Gastroesophageal sphincter (tissue), 4 donors: ENCODE measurements at regions not wholly inside any gene's neighbourhood (a gene's known extent, or its start where the extent isn't known, plus 50 kb on each side); places are given as distances from the start of the nearest gene placed in this dataset.

Experiments
- ATAC-seq: fragments of 150-250 bp; one replicate; pipeline ENCODE4 v1.9.1; 2016; ENCODE audit warnings: mild to moderate bottlenecking, moderate library complexity
- H3K27ac ChIP-seq, 4 donors: fragments of 200-600 bp; sonication (generic) in 3 of 4; 1 replicate in 3 of 4; 2 replicates in 1 of 4; pipeline ENCODE4 v1.5.1; 2016 to 2019
- H3K27me3 ChIP-seq: fragments of 200-600 bp; sonication (generic); one replicate; pipeline ENCODE4 v1.5.1; 2019
- H3K36me3 ChIP-seq, 2 donors: fragments of 200-600 bp; sonication (generic); one replicate each; pipeline ENCODE4 v1.5.1; 2019; ENCODE audit warnings: control low read depth in 1 of 2
- H3K4me1 ChIP-seq, 3 donors: fragments of 200-600 bp; sonication (generic); 1 replicate in 2 of 3; 2 replicates in 1 of 3; pipeline ENCODE4 v1.5.1; 2016 to 2019; ENCODE audit warnings: control low read depth in 2 of 3
- H3K4me3 ChIP-seq, 2 donors: fragments of 200-600 bp; sonication (generic); one replicate each; pipeline ENCODE4 v1.5.1; 2019; ENCODE audit warnings: mild to moderate bottlenecking in 1 of 2, moderate library complexity in 1 of 2
- H3K9me3 ChIP-seq, 3 donors: fragments of 200-600 bp; sonication (generic); one replicate each; pipeline ENCODE4 v1.5.1; 2017 to 2019; ENCODE audit warnings: control low read depth in 2 of 3
- CTCF ChIP-seq, 4 experiments: fragments of 200-600 bp in 2 of 4; fragments of 450-650 bp in 2 of 4; sonication (generic) in 1 of 4; IDR thresholded peaks; one replicate each; pipeline ENCODE4 v1.5.1; 2017 to 2019; ENCODE audit warnings: antibody characterized with exemption in 4 of 4, mild to moderate bottlenecking in 2 of 4, moderate library complexity in 2 of 4
- EP300 ChIP-seq: sonication (generic); formaldehyde crosslinking; IDR thresholded peaks from one replicate; pipeline ENCODE4 v1.6.1; 2017; ENCODE audit warnings: antibody characterized with exemption, mild to moderate bottlenecking
- POLR2A ChIP-seq, 2 donors: fragments of 450-650 bp; IDR thresholded peaks; one replicate each; pipeline ENCODE4 v1.6.1; 2017; ENCODE audit warnings: antibody characterized with exemption in 2 of 2, mild to moderate bottlenecking in 2 of 2, moderate library complexity in 1 of 2
- POLR2AphosphoS5 ChIP-seq: sonication (generic); formaldehyde crosslinking; IDR thresholded peaks from one replicate; pipeline ENCODE4 v1.6.1; 2017; ENCODE audit warnings: antibody characterized with exemption
- WGBS, 2 donors: methylation state at CpG; one replicate each; pipeline ENCODE4 v1.1.5; 2018; ENCODE audit warnings: low coverage in 1 of 2; 5-methylcytosine and 5-hydroxymethylcytosine counted together

GRCh38 chr18:42619771-42620170 is 495.7 kb downstream of the RIT2 start:
- TF ChIP-seq EP300 (no peak), POLR2A (IDR thresholded peaks at IDR 0.05) (no peak), CTCF (IDR thresholded peaks at IDR 0.05) (no peak), POLR2AphosphoS5 (no peak)
- no peaks in the 10 kb centered on the region for H3K9me3 ChIP-seq
- H3K4me1 ChIP-seq, result no peaks in the 10 kb centered on the region
- no peak for ATAC-seq
- H3K36me3 ChIP-seq, result no peaks in the 10 kb centered on the region
- no peaks in the 10 kb centered on the region for H3K27me3 ChIP-seq
- H3K4me3 ChIP-seq, result no peak overlapping the region
- WGBS, 2 donors, result 75 to 86% methylated on average over 1 of the region's 1 CpG
- no peak overlapping the region for H3K27ac ChIP-seq

- H3K27ac ChIP-seq, result no peak overlapping the region
- ATAC-seq, result no peak
- H3K27me3 ChIP-seq, result no peaks in the 10 kb centered on the region
- H3K9me3 ChIP-seq, result no peaks in the 10 kb centered on the region
- TF ChIP-seq CTCF (IDR thresholded peaks at IDR 0.05), result no peak
- TF ChIP-seq POLR2AphosphoS5, result no peak
- no peak for TF ChIP-seq EP300
- TF ChIP-seq POLR2A (IDR thresholded peaks at IDR 0.05), result no peak
- no peaks in the 10 kb centered on the region for H3K4me1 ChIP-seq
- 58 to 61% methylated on average over 2 of the region's 2 CpGs for WGBS, 2 donors
- H3K36me3 ChIP-seq, result no peaks in the 10 kb centered on the region
- no peak overlapping the region for H3K4me3 ChIP-seq
Observed at GRCh38 chr18:42620657-42621056, 494.8 kb downstream of the RIT2 start.

- no peaks in the 10 kb centered on the region for H3K36me3 ChIP-seq
- H3K27ac ChIP-seq, result no peak overlapping the region
- H3K4me1 ChIP-seq, result no peaks in the 10 kb centered on the region
- H3K27me3 ChIP-seq, result no peaks in the 10 kb centered on the region
- no peaks in the 10 kb centered on the region for H3K9me3 ChIP-seq
- no peak for ATAC-seq
- 71 to 82% methylated on average over 4 of the region's 4 CpGs for WGBS, 2 donors
- TF ChIP-seq POLR2AphosphoS5 (no peak), POLR2A (IDR thresholded peaks at IDR 0.05) (no peak), CTCF (IDR thresholded peaks at IDR 0.05) (no peak), EP300 (no peak)
- no peak overlapping the region for H3K4me3 ChIP-seq
Observed at GRCh38 chr18:42623935-42624334, 491.6 kb downstream of the RIT2 start.

- H3K4me1 ChIP-seq, result no peaks in the 10 kb centered on the region
Observed at GRCh38 chr18:42632801-42633200, 482.7 kb downstream of the RIT2 start.

More at GRCh38 chr18:42632801-42633200, 482.7 kb downstream of the RIT2 start:
- no peak overlapping the region for H3K27ac ChIP-seq
- no peaks in the 10 kb centered on the region for H3K36me3 ChIP-seq
- 40 to 43% methylated on average over 1 of the region's 1 CpG for WGBS, 2 donors
- TF ChIP-seq CTCF (IDR thresholded peaks at IDR 0.05) (no peak), POLR2AphosphoS5 (no peak), POLR2A (IDR thresholded peaks at IDR 0.05) (no peak), EP300 (no peak)
- H3K27me3 ChIP-seq, result no peaks in the 10 kb centered on the region
- no peak for ATAC-seq
- H3K4me3 ChIP-seq, result no peak overlapping the region
- no peaks in the 10 kb centered on the region for H3K9me3 ChIP-seq
